C1 segment of cervical spinal cord (tissue), 14 donors: ENCODE measurements at regions not wholly inside any gene's neighbourhood (a gene's known extent, or its start where the extent isn't known, plus 50 kb on each side); places are given as distances from the start of the nearest gene placed in this dataset.

ENCODE experiments used
- DNase-seq, 14 donors: peaks; one replicate each; lab custom pipeline; 2025; lab: John Stamatoyannopoulos, UW

GRCh38 chr10:130862626-130863025 is 448.9 kb downstream of the TCERG1L start:
- no peak for DNase-seq

GRCh38 chr10:130863044-130863443 is 448.5 kb downstream of the TCERG1L start:
- DNase-seq, result no peak

GRCh38 chr10:130864961-130865818 is 446.3 kb downstream of the TCERG1L start:
- DNase-seq, result no peak

GRCh38 chr10:130866857-130867256 is 444.7 kb downstream of the TCERG1L start:
- no peak for DNase-seq

GRCh38 chr10:130867446-130868194 is 443.9 kb downstream of the TCERG1L start:
- DNase-seq, result peak in 1 of 14 donors; percentile 11

- DNase-seq, result no peak
These were observed 442.2 kb downstream of the TCERG1L start for GRCh38 chr10:130869179-130869841.

- DNase-seq, result no peak
These were observed 440.1 kb downstream of the TCERG1L start for GRCh38 chr10:130871406-130871805.

GRCh38 chr10:130873636-130874035 is 437.9 kb downstream of the TCERG1L start:
- DNase-seq, result no peak

GRCh38 chr10:130875116-130875515 is 436.4 kb downstream of the TCERG1L start:
- no peak for DNase-seq

GRCh38 chr10:130875897-130876472 is 435.5 kb downstream of the TCERG1L start:
- DNase-seq, result no peak

- peak in 1 of 14 donors; percentile 51 for DNase-seq
These were observed 434.4 kb downstream of the TCERG1L start for GRCh38 chr10:130877126-130877525.

GRCh38 chr10:130878131-130878530 is 433.4 kb downstream of the TCERG1L start:
- no peak for DNase-seq

- DNase-seq, result peak in 1 of 14 donors; percentile 72
These were observed 428.6 kb downstream of the TCERG1L start for GRCh38 chr10:130882906-130883305.

GRCh38 chr10:130884456-130884855 is 427.1 kb downstream of the TCERG1L start:
- peak in 1 of 14 donors; percentile 66 for DNase-seq

- no peak for DNase-seq
These were observed 426.4 kb downstream of the TCERG1L start for GRCh38 chr10:130885021-130885655.

- DNase-seq, result no peak
These were observed 424.4 kb downstream of the TCERG1L start for GRCh38 chr10:130887170-130887569.

GRCh38 chr10:130888493-130888892 is 423.0 kb downstream of the TCERG1L start:
- no peak for DNase-seq

- DNase-seq, result no peak
These were observed 422.3 kb downstream of the TCERG1L start for GRCh38 chr10:130889240-130889639.

- DNase-seq, result no peak
These were observed 421.7 kb downstream of the TCERG1L start for GRCh38 chr10:130889780-130890179.

- DNase-seq, result no peak
These were observed 420.5 kb downstream of the TCERG1L start for GRCh38 chr10:130891066-130891465.

- no peak for DNase-seq
These were observed 417.1 kb downstream of the TCERG1L start for GRCh38 chr10:130894471-130894870.
